ENCODE measurements at regions not wholly inside any gene's neighbourhood (a gene's known extent, or its start where the extent isn't known, plus 50 kb on each side); places are given as distances from the start of the nearest gene placed in this dataset.
A peak's percentile ranks its signal among the peaks of the same experiment; 100 is the strongest.
"Not testable (repeated sequence)": the region's sequence is repeated elsewhere in the genome, so short reads cannot be mapped to it uniquely, and the experiment has no call there.

DNA sequence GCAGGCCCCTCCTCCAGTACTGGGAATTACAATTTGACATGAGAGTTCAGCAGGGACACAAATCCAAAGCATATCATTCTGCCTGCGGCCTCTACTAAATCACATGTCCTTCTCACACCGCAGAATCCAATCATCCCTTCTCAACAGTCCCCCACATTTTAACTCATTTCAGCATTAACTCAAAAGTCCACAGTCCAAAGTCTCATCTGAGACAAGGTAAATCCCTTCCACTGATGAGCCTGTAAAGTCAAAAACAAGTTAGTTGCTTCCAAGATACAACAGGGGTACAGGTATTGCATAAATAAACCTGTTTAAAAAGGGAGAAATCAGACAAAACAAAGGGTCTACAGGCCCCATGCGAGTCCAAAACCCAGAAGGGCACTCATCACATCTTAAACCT lies 64.0 kb downstream of the EBNA1BP2 start:
- no peak for DNase-seq (ENCODE audit: low spot score)
- ATAC-seq, result no peak

DNA sequence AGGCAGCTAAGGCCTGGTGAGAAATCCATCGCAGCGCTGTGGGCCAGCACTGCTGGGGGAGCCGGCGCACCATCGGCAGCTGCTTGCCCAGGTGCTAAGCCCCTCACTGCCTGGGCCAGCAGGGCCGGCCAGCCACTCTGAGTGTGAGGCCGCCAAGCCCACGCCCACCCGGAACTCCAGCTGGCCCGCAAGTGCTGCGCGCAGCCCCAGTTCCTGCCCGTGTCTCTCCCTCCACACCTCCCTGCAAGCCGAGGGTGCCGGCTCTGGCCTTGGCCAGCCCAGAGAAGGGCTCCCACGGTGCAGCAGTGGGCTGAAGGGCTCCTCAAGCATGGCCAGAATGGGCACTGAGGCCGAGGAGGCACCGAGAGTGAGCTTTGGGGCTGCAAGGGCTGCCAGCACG lies 64.4 kb downstream of the EBNA1BP2 start:
- DNase-seq (ENCODE audit: low spot score) (no peak), ATAC-seq (no peak)

DNA sequence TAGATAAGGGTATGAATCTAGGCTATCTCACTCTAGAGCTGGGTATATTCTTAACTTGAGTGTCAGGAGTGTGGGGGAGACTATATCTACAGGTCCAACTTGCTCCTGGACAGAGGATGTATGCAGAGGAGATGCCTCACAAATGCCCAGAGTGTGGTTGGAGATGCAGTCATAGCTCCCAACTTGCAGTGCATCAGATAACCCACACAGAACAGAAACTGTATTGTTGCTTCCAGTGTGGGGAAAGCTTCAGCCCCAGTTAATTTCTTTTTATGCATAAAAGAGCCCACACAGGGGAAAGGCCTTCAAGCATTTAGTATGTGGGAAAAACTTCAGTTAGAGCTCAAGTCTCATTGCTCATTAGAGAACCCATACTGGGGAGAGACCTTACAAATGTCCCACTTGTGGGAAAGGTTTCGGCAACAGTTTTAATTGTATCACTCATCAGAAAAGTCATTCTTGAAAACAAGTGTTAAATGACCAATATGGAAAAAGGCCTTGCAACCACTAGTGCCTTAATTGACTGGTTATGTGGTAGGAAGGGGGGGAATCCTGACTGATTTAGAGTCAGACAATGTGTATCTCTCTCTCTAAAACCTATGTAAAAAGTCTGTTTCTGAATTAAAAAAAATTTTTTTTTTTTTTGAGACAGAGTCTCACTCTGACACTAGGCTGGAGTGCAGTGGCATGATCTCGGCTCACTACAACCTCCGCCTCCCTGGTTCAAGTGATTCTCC lies 67.9 kb downstream of the EBNA1BP2 start:
- DNase-seq (ENCODE audit: low spot score), result no peak
- no peak for ATAC-seq

DNA sequence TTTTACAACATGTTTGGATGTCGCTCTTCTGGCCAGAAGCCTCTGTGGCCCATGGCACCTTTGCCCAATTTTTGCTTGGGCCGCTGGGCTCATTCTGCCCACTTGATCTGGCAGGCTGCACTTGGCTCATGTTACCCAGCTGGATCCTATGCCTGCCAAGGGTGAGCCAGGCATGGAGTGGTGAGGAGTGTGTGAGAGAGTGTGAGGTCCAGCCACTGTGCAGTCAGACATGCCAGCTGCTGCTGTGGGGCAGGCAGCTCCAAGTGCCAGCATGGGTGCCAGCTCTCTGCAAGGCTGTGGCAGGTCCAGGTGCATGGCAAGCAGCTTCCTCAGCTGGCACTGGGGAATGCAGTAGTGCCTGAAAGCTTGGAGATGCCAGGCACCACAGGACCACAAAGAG lies 71.0 kb downstream of the EBNA1BP2 start:
- ATAC-seq, result no peak

DNA sequence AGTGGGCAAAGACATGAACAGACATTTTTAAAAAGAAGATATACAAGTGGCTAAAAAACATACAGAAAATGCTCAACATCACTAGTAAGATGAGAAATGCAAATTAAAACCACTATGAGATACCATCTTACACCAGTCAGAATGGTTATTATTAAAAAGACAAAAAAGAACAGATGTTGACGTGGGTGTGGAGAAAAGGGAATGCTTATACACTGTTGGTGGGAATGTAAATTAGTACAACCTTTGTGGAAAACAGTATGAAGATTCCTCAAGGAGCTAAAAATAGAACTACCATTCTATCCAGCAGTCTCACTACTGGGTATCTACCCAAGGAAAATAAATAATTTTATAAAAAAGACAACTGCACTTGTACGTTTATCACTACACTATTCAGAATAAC lies 73.9 kb downstream of the EBNA1BP2 start:
- no peak for DNase-seq (ENCODE audit: low spot score)
- ATAC-seq, result no peak

More for the DNA sequence above, 71.0 kb downstream of the EBNA1BP2 start:
- no peak for DNase-seq (ENCODE audit: low spot score)

DNA sequence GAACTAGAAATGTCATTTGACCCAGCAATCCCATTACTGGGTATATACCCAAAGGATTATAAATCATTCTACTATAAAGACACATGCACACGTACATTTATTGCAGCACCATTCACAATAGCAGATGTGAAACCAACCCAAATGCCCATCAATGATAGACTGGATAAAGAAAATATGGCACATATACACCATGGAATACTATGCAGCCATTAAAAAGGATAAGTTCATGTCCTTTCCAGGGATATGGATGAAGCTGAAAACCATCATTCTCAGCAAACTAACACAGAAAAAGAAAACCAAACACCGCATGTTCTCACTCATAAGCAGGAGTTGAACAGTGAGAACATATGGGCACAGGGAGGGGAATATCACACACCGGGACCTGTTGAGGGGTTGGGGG lies 75.6 kb downstream of the EBNA1BP2 start:
- ATAC-seq; DNase-seq (ENCODE audit: low spot score): not testable (repeated sequence)

DNA sequence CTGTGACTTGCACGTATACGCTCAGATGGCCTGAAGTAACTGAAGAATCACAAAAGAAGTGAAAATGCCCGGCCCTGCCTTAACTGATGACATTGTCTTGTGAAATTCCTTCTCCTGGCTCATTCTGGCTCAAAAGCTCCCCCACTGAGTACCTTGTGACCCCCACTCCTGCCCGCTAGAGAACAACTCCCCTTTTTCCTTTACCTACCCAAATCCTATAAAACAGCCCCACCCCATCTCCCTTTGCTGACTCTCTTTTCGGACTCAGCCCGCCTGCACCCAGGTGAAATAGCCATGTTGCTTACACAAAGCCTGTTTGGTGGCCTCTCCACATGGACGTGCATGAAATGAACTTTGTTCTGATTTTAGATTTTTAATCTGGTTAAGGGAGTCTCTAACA lies 81.3 kb downstream of the EBNA1BP2 start:
- not testable (repeated sequence) for DNase-seq (ENCODE audit: low spot score); ATAC-seq

DNA sequence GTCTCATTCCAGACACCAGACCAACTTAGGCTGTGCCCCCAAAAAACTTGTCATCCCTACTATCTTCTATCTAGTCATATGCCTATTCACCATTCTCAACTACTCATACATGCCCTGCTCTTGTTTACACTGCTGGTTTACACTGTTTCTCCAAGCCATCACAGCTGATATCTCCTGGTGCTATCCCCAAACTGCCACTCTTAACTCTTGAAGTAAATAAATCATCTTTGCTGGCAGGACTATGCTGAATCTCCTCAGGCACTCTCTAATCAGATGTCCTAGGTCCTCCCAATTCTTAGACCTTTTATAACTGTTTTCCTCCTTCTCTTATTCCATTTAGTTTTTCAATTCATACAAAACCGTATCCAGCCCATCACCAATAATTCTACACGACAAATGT lies 81.9 kb downstream of the EBNA1BP2 start:
- not testable (repeated sequence) for DNase-seq (ENCODE audit: low spot score); ATAC-seq

DNA sequence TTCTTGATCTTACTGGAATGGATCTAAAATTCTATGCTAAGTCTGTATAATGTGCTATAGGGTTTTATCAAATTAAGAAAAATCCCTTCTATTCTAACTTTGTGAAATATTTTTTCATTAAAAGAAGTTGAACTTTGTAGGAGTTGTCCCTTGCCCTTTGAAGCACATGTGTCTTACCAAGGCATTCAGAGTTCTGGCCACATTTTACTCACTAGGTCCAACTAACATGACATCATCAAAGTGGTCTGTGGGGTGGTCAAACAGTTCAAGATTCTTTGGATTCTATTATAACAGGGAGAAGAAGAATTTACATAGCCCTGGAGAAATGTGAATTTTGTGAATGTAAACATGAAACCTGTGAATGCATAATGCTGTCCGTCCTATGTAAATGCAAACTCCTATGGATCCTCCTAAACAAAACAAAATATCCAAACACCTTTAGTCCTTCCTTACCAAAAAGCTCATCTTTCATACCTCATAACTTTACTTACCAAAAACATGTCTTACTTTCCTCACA lies 88.7 kb downstream of the EBNA1BP2 start:
- no peak for DNase-seq (ENCODE audit: low spot score)

DNA sequence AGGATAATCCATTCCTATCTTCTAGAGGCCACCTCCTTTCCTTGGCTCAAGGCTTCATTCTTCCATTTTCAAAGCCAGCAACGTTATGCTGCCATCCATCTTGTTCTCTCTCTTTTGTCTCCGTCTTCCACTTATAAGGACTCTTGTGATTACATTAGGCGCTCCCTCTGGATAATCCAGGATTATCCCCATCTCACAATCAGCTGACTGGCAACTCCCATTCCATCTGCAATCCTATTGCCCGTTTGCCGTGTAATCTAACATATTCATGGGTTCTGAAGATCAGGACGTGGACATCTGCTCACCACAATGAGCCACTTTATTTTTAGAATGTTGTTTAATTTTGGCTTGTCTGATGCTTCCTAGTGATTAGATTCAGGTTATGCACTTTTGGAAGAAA lies 89.3 kb downstream of the EBNA1BP2 start:
- ATAC-seq (no peak), DNase-seq (ENCODE audit: low spot score) (no peak)

More for the DNA sequence above, 88.7 kb downstream of the EBNA1BP2 start:
- no peak for ATAC-seq

DNA sequence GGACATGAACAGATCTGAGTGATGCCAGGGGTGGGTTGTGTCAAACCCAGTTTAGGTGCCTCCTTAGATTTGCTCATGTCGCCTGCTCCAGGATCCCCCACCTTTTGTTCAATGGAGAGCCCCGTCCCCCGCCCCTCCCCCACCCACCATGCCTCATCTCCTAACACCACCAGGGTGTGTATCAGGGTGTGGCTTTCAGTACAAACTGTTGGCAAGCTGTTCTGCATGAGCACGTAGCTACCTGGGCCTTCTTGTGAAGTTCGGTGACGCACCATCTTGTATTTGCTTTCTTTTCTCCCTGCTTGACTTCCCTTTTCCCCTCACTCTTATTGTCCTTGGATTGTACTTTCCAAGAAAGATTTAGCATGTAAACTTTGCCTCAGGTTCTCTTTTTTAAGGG lies 94.8 kb downstream of the EBNA1BP2 start:
- ATAC-seq, result no peak
- DNase-seq (ENCODE audit: low spot score), result no peak

DNA sequence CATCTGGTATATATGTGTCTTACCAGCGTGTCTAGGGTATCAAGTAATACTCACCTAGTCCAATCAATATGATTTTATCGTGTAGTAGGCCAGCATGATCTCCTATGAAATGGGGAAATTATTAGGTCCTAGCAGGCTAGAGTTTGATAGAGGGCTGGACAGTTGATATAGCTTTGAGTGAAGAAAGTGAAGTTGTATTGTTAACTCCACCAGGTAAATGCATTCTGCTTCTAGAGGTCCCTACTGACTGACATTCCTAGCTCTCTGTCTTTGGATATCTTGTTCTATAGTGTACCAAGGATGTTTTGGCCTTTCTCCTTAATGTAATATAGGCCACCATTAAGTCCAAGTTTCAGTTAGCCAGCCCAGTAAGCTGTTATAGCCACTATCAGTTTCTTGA lies 97.4 kb downstream of the EBNA1BP2 start:
- DNase-seq (ENCODE audit: low spot score) (no peak), ATAC-seq (no peak)

DNA sequence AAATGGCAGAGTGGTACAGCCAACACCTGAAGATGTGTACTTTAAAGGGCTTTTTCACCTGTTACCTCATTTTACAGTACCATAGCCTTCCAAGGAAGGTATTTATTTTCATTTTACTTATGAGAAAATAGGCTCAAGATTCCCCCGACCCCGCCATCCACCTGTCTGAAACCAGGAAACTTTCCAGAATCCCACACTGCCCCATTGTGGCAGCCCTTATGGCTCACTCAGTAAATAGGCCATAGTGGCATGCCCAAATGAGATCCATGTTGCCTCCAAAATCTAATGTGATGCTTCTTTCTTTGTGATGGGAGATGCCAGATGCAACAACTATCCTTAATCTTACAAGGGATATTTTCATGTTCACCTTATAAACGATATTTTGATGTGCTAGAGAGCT lies 97.8 kb downstream of the EBNA1BP2 start:
- DNase-seq (ENCODE audit: low spot score) (no peak), ATAC-seq (peak; percentile 38)

DNA sequence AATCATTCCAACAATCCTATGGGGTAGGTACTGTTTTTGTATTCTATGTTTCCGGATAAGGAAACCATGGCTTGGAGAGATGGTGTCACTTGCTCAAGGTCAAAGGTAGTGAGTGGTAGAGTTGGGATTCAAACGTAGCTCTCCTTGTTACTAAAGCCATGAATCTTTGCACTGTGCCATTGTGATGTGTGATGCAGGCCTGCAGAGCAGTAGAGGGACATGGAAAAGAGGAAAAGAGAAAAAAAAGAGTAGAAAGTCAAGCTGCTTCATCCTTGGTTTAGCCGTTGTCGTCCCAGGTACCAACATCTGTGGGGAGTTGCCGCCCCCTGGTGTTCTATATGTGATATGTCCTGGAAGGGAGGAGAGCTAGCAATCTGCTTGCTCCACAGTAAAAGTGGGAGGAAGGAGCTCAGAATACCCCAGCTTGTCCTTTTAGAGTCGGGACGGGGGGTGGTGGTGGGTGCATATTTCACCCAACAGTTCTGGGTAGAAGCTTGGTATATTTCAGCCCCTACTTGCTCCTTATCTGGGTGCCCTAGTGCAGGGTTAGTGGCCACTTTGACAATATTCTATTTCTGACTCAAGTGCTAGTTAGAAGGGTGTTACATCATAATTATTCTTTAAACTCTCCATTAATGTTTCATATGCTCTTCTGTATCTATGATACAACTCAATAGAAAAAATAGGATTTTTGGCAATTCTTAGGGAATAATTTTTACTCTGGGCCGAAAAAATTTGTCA lies 98.4 kb downstream of the EBNA1BP2 start:
- DNase-seq (ENCODE audit: low spot score) (peak; percentile 76), ATAC-seq (peak; percentile 99)

DNA sequence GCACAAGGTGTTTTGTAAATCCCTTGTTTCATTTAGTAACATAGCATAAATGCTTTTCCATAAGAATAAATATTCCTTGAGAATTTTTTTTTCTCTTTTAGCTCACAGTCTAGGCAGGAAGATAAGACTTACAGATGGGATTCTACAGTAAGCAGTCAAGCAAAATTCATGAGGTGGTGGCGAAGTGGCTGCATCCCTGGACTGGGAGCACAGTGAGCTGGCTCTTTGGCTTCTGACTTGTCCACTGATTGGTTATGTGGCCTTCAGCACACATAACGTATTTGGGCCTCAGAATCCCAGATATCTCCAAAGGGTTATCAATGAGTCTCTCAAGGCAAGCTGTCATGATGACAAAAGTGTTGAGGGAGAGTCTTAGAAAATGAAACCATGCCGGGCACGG lies 99.8 kb downstream of the EBNA1BP2 start:
- no peak for ATAC-seq

DNA sequence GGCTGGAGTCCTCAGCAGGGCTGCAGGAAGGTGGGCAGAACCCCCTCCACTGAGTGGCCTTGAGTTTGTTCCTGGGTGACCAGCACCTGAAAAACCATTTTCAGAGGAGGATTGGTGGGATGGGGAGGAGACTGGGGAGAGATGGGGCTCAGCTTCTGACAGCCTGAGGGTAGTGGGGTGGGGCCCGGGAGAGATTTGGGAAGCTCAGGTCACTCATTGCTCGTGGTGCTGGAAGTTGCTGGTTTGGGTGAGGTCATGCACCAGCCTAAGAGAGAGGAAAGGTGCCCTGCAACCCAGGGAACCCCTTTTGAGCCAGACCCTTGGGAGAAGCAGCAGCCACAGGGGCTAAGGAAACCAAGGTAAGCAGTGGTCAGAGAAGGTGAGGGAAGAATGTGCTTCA lies 100.8 kb downstream of the EBNA1BP2 start:
- DNase-seq (ENCODE audit: low spot score) (no peak), ATAC-seq (no peak)

More for the DNA sequence above, 99.8 kb downstream of the EBNA1BP2 start:
- no peak for DNase-seq (ENCODE audit: low spot score)

DNA sequence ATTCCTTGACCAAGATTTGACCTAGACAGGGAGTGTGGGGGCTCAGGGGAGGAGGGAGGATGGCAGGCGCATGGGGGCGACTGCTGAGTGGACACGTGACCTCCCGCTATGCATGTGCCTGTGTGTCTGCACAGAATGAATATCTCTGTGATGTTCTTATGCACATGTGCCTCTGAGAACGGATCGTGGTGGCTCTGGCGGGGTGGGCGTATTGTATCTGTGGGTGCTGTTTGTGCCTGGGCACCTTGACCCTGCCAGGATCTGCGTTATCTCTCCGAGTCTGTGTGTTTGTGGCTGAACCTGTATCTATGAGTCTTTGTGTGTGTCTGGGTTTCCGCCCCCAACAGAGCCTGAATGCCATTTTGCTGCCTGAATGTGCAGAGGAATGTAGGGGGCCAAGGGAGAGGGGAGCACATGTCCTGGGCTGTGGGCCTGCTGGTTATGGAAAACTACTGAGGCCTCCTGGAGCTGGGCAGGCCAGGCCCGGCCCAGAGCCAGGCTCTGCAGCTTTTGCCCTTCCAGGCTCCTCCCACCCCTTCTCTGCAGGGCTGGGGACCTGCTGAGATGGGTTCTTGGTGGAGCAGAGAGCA lies 102.5 kb downstream of the EBNA1BP2 start:
- ATAC-seq (no peak), DNase-seq (ENCODE audit: low spot score) (no peak)

DNA sequence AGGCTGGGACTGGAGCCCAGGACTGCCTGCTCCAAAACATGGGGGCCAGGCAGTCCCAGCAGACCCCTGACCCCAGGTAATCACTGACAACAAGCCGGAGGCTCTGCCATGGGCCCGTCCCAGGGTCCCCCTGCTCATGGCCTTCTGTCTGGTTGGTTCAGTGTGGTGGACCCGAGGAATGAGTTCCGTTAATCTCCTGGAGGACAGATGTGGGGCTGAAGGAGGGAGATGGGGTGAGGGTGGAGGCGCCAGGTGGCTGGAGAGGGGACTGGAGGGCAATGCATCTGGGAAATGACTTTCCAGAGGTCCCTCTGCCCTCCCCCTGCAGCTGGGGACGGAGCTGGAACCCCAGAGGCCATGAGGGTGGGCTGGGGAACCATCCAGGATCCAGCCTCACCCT lies 103.2 kb downstream of the EBNA1BP2 start:
- DNase-seq (ENCODE audit: low spot score) (no peak), ATAC-seq (no peak)

DNA sequence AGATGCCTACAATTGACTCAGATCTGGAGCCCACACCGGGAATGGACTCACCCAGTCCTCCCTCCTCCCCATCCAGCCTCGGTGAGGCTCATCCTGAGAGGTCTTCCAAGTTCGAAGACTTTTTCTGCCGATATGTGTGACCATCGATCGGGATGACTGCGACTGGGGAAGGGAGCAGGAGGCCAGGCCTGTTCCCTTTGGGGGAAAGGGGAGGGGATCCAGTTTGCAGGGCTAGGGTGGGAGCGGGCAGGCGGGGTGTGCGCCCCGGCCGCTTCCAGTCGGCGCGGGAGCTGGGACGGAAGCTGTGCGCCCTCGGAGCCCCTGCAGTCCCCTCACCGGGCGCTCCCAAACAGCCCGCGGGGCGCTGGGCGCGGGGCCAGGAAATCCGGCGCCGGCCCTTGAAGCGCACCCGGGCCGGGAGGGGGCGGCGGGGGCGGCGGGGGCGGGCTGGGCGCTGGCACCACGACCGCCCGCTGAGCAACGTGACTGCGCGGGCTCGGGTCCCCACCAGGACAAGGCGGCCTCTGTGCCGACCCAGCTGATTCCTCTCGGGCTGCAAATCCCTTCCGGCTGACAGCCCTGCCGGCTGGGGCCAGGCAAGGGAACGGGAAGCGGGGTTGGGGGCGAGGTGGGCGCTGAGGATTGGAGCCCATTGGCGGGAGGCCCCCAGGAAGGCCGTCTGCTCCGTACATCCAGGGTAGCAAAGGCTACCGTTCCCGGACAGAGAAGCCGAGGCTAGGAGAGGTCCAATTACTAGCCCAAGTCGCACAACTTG lies 103.9 kb downstream of the EBNA1BP2 start:
- DNase-seq (ENCODE audit: low spot score) (no peak), ATAC-seq (no peak)

DNA sequence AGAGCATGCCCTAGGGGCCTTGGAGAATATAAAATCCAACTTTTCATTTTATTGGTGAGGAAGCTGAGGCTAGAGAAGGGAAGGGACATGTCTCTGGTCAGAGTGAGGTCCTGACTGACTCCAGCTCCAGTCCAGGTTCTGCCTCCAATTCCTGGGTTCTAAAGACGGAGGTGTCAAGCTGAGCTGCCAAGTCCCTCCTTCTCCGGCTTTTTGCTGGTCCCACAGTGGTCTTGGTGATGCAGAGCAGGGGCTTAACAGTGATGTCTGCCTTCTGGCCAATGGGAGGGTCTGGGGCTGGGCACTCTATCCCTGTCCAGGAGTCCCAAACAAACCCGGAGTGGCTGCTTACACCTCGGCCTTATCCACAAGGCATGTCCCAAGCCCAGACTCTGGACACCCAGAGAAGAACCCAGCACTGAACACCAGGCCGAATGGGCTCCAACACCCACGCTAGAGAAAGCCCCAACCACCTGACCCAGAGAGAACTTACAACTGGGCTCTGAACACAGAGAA lies 104.8 kb downstream of the EBNA1BP2 start:
- no peak for DNase-seq (ENCODE audit: low spot score)
- no peak for ATAC-seq

DNA sequence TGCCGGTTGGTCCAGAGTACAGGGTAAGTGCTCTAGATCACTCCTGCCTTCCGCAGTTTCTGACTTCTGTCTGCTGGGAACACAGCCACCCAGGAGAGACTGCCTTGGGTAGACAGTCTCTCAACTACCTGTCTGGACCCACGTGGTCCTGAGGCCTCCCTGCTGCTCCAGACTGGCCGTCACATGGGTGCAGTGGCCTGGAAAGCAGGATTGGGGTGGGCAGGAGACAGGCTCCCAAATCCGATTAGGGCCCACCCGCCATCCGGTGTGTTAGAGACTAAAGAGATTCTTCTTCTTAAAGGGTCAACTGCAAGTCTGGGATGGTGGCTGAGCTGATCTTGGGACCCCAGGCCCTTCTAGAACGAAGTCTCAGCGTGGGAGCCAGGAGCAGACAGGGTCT lies 105.5 kb downstream of the EBNA1BP2 start:
- ATAC-seq, result no peak
- DNase-seq (ENCODE audit: low spot score), result no peak

All from left lobe of liver (tissue), 2 donors.